Skeletal muscle tissue (tissue), 3 donors: ENCODE measurements at regions not wholly inside any gene's neighbourhood (a gene's known extent, or its start where the extent isn't known, plus 50 kb on each side); places are given as distances from the start of the nearest gene placed in this dataset.
"Not testable (repeated sequence)": the region's sequence is repeated elsewhere in the genome, so short reads cannot be mapped to it uniquely, and the experiment has no call there.

Source experiments
- H3K27ac ChIP-seq: one replicate; pipeline ENCODE4 v1.7.0; 2013; ENCODE audit warnings: mild to moderate bottlenecking, low read depth, low read length, inconsistent platforms
- H3K27me3 ChIP-seq, 3 donors: one replicate each; pipeline ENCODE4 v1.7.0; 2013; ENCODE audit warnings: low read length in 3 of 3; ENCODE audit not compliant: control insufficient read depth in 3 of 3, insufficient read depth in 3 of 3
- H3K36me3 ChIP-seq, 3 donors: one replicate each; pipeline ENCODE4 v1.7.0; 2013; ENCODE audit warnings: low read length in 3 of 3; ENCODE audit not compliant: control insufficient read depth in 3 of 3, insufficient read depth in 3 of 3
- H3K4me1 ChIP-seq, 3 donors: one replicate each; pipeline ENCODE4 v1.7.0; 2013; ENCODE audit warnings: low read length in 3 of 3, mild to moderate bottlenecking in 3 of 3; ENCODE audit not compliant: control insufficient read depth in 3 of 3, insufficient read depth in 3 of 3
- H3K4me3 ChIP-seq, 3 donors: one replicate each; pipeline ENCODE4 v1.7.0; 2013; ENCODE audit warnings: low read length in 3 of 3
- H3K9ac ChIP-seq, 3 donors: one replicate each; pipeline ENCODE4 v1.7.0; 2013; ENCODE audit warnings: low read length in 3 of 3, mild to moderate bottlenecking in 3 of 3, moderate library complexity in 2 of 3, low read depth in 1 of 3
- H3K9me3 ChIP-seq, 3 donors: one replicate each; pipeline ENCODE4 v1.7.0; 2013; ENCODE audit warnings: low read length in 3 of 3; ENCODE audit not compliant: control insufficient read depth in 3 of 3
- donor health status: Osteomylitis.

DNA sequence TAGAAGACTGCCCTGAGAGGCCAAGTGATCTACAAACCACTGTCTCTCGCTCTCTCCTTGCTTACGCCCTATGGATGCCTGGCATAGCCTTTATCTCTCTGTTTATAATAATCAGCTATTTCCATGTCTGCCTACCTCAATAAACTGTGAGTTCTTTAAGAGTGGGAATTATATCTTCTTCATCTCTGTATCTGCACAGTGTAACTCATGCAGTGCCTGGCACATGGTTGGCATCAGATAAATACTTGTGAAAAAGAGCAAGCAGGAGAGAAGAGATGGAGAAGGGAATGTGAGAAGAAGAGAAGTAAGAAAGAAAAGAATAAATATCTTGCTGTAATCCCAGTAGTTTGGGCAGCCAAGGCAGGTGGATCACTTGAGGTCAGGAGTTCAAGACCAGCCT lies 94.6 kb upstream of the TNPO1 start:
- Histone ChIP-seq H3K27me3 (no peaks in the 10 kb centered on the region), H3K27ac (no peak overlapping the region), H3K36me3 (no peaks in the 10 kb centered on the region), H3K9ac (no peak overlapping the region), H3K4me3 (no peak overlapping the region), H3K9me3 (no peaks in the 10 kb centered on the region), H3K4me1 (no peaks in the 10 kb centered on the region)

DNA sequence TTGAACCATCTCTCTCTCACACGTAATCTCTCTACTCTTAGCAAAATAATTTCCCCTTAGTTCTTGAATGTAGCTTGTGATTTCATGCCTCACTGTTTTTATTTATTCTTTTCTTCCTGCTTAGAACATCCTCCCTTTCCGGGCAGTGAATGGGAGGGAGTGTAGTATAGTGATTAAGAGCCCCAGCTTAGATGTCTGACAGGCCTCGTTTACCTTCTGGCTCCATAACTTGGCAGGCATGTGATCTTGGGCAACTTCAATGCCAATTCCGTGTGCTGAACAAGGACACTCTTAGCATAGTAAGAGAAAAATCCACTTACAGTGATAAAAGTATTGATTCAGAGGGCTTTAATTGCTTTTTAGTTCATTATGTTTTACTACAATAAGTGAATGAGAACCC lies 96.3 kb upstream of the TNPO1 start:
- Histone ChIP-seq H3K4me1 (no peaks in the 10 kb centered on the region), H3K27me3 (no peaks in the 10 kb centered on the region), H3K36me3 (no peaks in the 10 kb centered on the region), H3K27ac (no peak overlapping the region), H3K4me3 (no peak overlapping the region), H3K9ac (no peak overlapping the region), H3K9me3 (no peaks in the 10 kb centered on the region)

DNA sequence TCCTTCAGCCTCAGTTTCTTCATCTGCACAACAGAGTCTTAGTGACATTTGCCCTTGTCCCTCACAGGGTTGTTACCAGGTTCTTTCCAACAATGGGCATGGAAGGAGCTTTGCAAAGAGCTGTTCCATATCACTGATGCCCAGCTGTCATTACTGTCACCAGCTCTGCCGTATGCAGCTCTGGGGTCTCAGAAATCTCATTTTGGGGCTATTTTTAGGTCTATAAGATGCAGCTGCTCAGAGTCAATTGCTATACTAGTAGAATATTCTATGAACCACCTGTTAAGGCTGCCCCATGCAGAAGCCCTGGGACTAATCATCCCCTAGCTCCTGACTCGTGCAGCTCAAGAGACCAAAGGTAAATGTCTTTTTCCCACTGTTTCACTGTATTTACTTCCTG lies 105.1 kb upstream of the TNPO1 start:
- Histone ChIP-seq H3K9ac (no peak overlapping the region), H3K4me1 (no peaks in the 10 kb centered on the region), H3K36me3 (no peaks in the 10 kb centered on the region), H3K27me3 (no peaks in the 10 kb centered on the region), H3K4me3 (no peak overlapping the region), H3K9me3 (no peaks in the 10 kb centered on the region), H3K27ac (no peak overlapping the region)

DNA sequence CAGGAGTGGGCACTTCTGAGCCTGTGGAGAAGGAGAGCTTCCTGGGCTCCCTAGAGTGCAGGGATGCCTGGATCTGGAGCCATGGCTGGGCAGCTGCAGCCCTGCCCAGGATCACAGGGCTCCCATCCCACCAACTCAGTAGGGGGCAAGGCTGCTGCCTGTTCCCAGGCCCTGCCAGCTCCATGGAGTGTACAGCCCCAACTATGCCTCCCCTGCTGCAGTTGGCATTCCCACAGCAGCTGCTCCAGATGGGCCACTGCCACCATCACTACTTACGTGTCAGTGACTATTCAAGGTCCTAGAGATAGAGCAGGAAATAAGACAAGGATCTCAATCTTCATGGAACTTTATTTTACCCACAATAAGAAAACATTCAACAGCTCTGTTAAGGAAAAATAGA lies 107.1 kb upstream of the TNPO1 start:
- Histone ChIP-seq H3K4me3 (no peak overlapping the region), H3K9me3 (no peaks in the 10 kb centered on the region), H3K36me3 (no peaks in the 10 kb centered on the region), H3K4me1 (no peaks in the 10 kb centered on the region), H3K27me3 (no peaks in the 10 kb centered on the region), H3K9ac (no peak overlapping the region), H3K27ac (no peak overlapping the region)

DNA sequence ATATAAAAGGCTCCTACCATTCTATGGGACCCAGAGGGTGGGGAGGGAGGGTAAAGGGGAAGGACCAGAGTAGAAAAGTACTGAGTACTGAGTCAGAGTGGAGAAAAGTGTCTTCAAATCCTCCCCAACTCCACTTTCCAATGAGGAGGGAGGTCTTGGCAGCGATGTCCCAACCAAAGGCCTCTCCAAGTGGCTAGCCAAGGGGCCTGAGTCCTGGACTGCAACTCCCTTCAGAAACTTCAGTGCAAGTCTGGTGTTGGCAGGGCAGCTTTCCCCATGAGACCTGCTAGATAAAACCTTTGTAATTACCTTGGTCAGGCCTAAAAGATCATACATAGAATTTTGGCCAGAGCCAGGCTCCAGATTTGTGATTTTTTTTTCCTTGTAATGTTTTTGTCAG lies 111.3 kb upstream of the TNPO1 start:
- Histone ChIP-seq H3K36me3 (no peaks in the 10 kb centered on the region), H3K27me3 (no peaks in the 10 kb centered on the region), H3K9me3 (no peaks in the 10 kb centered on the region), H3K27ac (no peak overlapping the region), H3K4me1 (peaks cover 0 to 3% (median 3%) of the 10 kb centered on the region in 3 donors), H3K9ac (no peak overlapping the region), H3K4me3 (no peak overlapping the region)

DNA sequence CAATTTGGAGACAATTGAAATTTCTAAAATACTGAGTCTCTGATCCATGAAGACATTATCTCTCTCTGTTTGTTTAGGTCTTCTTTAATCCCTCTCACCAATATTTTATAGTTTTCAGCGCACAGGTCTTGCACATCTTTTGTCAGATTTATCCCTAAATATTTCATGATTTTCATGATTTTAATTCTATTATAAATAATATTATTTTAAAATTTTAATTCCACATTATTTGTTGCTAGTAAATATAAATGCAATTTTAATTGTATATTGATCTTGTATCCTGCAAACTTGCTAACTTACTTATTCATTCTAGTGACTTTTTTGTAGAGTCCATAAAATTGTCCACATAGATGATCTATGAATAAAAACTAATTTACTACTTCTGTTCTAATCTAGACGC lies 112.6 kb upstream of the TNPO1 start:
- Histone ChIP-seq H3K4me3 (no peak overlapping the region), H3K27ac (no peak overlapping the region), H3K9me3 (no peaks in the 10 kb centered on the region), H3K27me3 (no peaks in the 10 kb centered on the region), H3K36me3 (no peaks in the 10 kb centered on the region), H3K9ac (no peak overlapping the region), H3K4me1 (peaks cover 0 to 3% (median 3%) of the 10 kb centered on the region in 3 donors)

DNA sequence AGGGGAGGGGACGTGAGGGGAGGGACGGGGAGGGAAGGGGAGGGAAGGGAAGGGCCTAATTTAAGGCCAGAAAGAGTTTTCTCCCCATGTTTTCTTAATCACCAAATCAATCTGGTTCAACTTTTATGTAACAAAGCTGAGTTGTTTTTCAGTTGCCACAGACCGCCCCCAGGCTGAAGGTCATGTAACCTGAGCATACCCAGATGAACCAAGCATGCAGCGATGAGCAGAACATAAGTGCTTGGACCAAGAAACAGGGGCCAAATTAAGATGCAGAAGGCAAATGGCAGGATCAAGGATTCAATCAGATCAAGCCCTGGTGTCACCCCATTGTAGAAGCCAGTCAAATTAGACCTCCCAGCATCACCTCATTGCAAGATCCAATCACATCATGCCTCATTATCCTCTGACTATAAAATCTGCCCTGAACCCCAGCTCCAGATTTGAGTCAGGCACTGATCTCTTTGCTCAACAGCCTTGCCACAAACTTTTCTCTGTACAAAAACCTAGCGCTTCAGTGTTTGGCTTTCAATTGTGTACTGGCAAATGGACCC lies 113.5 kb upstream of the TNPO1 start:
- H3K9me3 ChIP-seq = no peaks in the 10 kb centered on the region
- peaks cover 0 to 3% (median 3%) of the 10 kb centered on the region in 3 donors for H3K4me1 ChIP-seq
- no peaks in the 10 kb centered on the region for H3K36me3 ChIP-seq
- no peak overlapping the region for H3K4me3 ChIP-seq
- no peak overlapping the region for H3K27ac ChIP-seq
- H3K27me3 ChIP-seq = no peaks in the 10 kb centered on the region
- H3K9ac ChIP-seq = no peak overlapping the region

DNA sequence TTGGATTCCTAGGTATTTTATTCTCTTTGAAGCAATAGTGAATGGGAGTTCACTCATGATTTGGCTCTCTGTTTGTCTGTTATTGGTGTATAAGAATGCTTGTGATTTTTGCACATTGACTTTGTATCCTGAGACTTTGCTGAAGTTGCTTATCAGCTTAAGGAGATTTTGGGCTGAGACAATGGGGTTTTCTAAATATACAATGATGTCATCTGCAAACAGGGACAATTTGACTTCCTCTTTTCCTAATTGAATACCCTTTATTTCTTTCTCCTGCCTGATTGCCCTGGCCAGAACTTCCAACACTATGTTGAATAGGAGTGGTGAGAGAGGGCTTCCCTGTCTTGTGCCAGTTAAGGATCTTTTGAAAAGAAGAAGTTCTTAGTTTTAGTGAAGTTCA lies 114.4 kb upstream of the TNPO1 start:
- not testable (repeated sequence) for H3K27ac ChIP-seq, H3K4me1 ChIP-seq, H3K36me3 ChIP-seq, H3K27me3 ChIP-seq, H3K9ac ChIP-seq, H3K4me3 ChIP-seq, H3K9me3 ChIP-seq

DNA sequence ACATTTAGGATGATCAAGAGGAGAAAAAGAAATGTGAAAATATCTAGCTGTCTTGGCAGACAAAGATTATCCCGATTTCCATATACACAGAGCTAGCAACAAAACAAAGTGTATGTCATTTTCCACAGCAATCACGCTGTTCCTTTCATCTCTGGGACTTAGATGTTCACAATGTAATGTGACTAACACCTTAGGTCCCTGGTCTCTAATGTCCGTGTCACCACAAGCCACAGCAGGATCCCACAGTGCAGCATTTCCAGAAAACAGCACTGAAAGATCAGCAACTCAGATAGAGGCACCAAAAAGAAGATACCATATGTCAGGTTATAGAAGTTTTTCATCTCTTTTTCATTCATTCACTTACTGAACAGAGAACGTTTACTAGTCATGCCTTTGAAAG lies 118.0 kb upstream of the TNPO1 start:
- H3K9me3 ChIP-seq = no peaks in the 10 kb centered on the region
- H3K27ac ChIP-seq = no peak overlapping the region
- H3K27me3 ChIP-seq = no peaks in the 10 kb centered on the region
- no peak overlapping the region for H3K4me3 ChIP-seq
- no peaks in the 10 kb centered on the region for H3K36me3 ChIP-seq
- H3K9ac ChIP-seq = no peak overlapping the region
- peaks cover 0 to 3% (median 3%) of the 10 kb centered on the region in 3 donors for H3K4me1 ChIP-seq

DNA sequence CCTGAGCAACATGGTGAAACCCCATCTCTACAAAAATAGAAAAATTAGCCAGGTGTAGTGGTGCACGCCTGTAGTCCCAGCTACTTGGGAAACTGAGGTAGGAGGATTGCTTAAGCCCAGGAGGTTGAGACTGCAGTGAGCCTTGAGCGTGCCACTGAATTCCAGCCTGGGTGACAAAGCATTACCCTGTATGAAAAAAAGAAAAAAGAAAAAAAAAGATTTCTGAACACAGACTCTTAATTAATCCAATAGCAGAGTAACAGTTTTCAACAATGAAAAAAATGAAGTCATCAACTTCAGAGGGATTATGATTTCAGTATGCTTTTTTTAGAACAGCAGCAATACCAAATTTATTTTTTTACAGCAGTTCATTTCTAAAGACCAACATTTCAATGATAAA lies 118.8 kb upstream of the TNPO1 start:
- Histone ChIP-seq H3K4me3 (no peak overlapping the region), H3K9ac (no peak overlapping the region), H3K27me3 (no peaks in the 10 kb centered on the region)

DNA sequence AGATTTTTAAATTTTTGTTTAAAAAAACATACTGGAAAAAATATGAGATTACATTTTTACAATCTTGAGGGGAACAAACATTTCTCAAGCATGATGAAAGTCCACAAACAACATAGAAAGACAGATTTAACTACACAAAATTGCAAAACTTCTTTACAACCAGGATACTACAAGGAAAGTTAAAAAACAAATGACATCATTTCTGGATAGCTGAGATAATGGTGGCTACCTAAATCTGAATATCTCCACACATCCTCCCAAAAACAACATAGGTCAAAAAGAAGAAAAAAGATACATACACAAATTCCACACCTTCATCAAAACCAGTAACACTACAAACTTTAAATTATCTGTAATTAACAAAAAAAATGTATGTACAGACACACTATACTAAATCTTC lies 120.8 kb upstream of the TNPO1 start:
- Histone ChIP-seq H3K4me3 (no peak overlapping the region), H3K27me3 (no peaks in the 10 kb centered on the region), H3K27ac (no peak overlapping the region), H3K36me3 (no peaks in the 10 kb centered on the region), H3K9me3 (no peaks in the 10 kb centered on the region), H3K4me1 (no peaks in the 10 kb centered on the region), H3K9ac (no peak overlapping the region)

More for the DNA sequence above, 118.8 kb upstream of the TNPO1 start:
- Histone ChIP-seq H3K4me1 (no peaks in the 10 kb centered on the region), H3K9me3 (no peaks in the 10 kb centered on the region), H3K27ac (no peak overlapping the region), H3K36me3 (no peaks in the 10 kb centered on the region)
